ENCODE measurements at regions not wholly inside any gene's neighbourhood (a gene's known extent, or its start where the extent isn't known, plus 50 kb on each side); places are given as distances from the start of the nearest gene placed in this dataset.

DNA sequence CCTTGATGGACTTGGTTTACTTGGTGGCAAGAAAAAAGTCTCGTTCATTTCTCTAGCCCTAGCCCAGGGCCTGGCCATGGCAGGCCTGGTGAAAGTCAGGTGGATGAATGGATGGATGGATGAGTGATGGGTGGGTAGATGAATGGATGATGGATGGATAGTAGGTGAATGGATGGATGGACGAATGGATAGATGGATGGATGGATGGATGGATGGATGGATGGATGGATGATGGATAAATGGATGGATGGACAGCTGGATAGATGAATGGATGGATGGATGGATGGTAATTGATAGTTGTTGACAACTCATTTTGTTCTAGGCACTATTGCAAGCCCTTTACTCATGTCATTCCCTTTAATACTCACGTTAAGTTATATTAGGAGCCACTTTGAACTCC, 86.1 kb upstream of the ANO1 start:
- no peak overlapping the region for H3K4me2 ChIP-seq (ENCODE audit: insufficient read depth in 1 of 2, low read depth in 2 of 2, low read length in 2 of 2)
- no peak overlapping the region for H3K27ac ChIP-seq (ENCODE audit: low read depth, low read length)
- H2AK5ac ChIP-seq (ENCODE audit: low read depth, low read length), result no peak overlapping the region
- no peak for DNase-seq (ENCODE audit: low read depth in 1 of 2, low spot score in 2 of 2)
- peaks cover 0 to 2% of the 10 kb centered on the region in 2 experiments for H4K20me1 ChIP-seq (replicated peaks in 1 of 2; ENCODE audit: control insufficient read depth in 1 of 2, insufficient read depth in 2 of 2, low read length in 2 of 2)
- H2BK20ac ChIP-seq (ENCODE audit: low read length), result no peak overlapping the region
- H4K8ac ChIP-seq (ENCODE audit: extremely low read depth, insufficient read depth, low read length), result no peak overlapping the region
- no peak overlapping the region for H2BK5ac ChIP-seq (ENCODE audit: low read depth, low read length)
- H4K91ac ChIP-seq (replicated peaks; ENCODE audit: insufficient read length, low read length), result no peak overlapping the region
- H3K18ac ChIP-seq (ENCODE audit: extremely low read depth, low read length), result no peak overlapping the region
- no peak overlapping the region for H3K9ac ChIP-seq (replicated peaks in 1 of 4; ENCODE audit: extremely low read depth in 1 of 4, low read depth in 3 of 4, low read length in 3 of 4)
- H3K27me3 ChIP-seq (replicated peaks in 1 of 4; ENCODE audit: control insufficient read depth in 3 of 4, extremely low read depth in 1 of 4, insufficient read depth in 3 of 4, low read length in 3 of 4), result peaks cover 0 to 22% (median 14%) of the 10 kb centered on the region in 4 experiments; a peak in 6 of 7 replicates
- H3K23ac ChIP-seq (ENCODE audit: insufficient read length), result no peak overlapping the region
- H3K4me1 ChIP-seq (replicated peaks in 1 of 4; ENCODE audit: control insufficient read depth in 3 of 4, insufficient read depth in 4 of 4, low read length in 3 of 4), result no peaks in the 10 kb centered on the region; a peak in 1 of 7 replicates
- no peaks in the 10 kb centered on the region for H3K9me3 ChIP-seq (ENCODE audit: insufficient read depth in 2 of 2, low read depth in 1 of 2, low read length in 1 of 2)
- no peak overlapping the region for H3K4me3 ChIP-seq (ENCODE audit: extremely low read depth in 1 of 4, insufficient read depth in 2 of 4, low read depth in 3 of 4, low read length in 4 of 4)
- H2BK12ac ChIP-seq (ENCODE audit: low read depth, low read length), result no peak overlapping the region
- WGBS, 2 experiments (ENCODE audit: extremely low coverage in 1 of 2, insufficient coverage in 1 of 2, insufficient read length in 1 of 2, insufficient replicate concordance in 2 of 2, low coverage in 1 of 2, low lambda C conversion rate in 2 of 2, missing lambda C conversion rate in 1 of 2), result 87 to 100% methylated on average over 1 to 3 of the region's 3 CpGs
- no peaks in the 10 kb centered on the region for H3K79me1 ChIP-seq (ENCODE audit: low read depth, low read length)
- CTCF ChIA-PET (ENCODE audit: partially characterized antibody), result interaction anchor here (0.5 to 1.2 kb wide), 4 partner anchors 32 to 184 kb away, joined by 3 read pairs; no protein-coding TSS in a partner anchor
- H3K23me2 ChIP-seq (ENCODE audit: low read depth, low read length), result peaks cover 3% of the 10 kb centered on the region; the same call in 1 of the 2 replicates
- H4K5ac ChIP-seq (ENCODE audit: insufficient read length, low read depth, low read length), result no peak overlapping the region
- no peak overlapping the region for H2AFZ ChIP-seq (ENCODE audit: low read length)
- no peak overlapping the region for H3K14ac ChIP-seq (ENCODE audit: insufficient read length)
- POLR2A ChIA-PET (ENCODE audit: partially characterized antibody), result no interaction called here
- H3K79me2 ChIP-seq (ENCODE audit: control insufficient read depth in 1 of 2, insufficient read depth in 2 of 2, low read length in 2 of 2), result no peaks in the 10 kb centered on the region
- no peak for FAIRE-seq
- H3K4ac ChIP-seq (replicated peaks; ENCODE audit: insufficient read length, low read depth, low read length), result no peak overlapping the region
- no peak overlapping the region for H2BK120ac ChIP-seq (replicated peaks; ENCODE audit: low read depth, low read length)
- H3K56ac ChIP-seq (replicated peaks; ENCODE audit: insufficient read length, low read depth, low read length), result peak overlapping the region; percentile 22
- H2BK15ac ChIP-seq (ENCODE audit: low read length), result no peak overlapping the region
- H3K36me3 ChIP-seq (ENCODE audit: control insufficient read depth in 2 of 4, insufficient read depth in 4 of 4, low read length in 3 of 4), result no peaks in the 10 kb centered on the region
- TF ChIP-seq, protein P1, sequence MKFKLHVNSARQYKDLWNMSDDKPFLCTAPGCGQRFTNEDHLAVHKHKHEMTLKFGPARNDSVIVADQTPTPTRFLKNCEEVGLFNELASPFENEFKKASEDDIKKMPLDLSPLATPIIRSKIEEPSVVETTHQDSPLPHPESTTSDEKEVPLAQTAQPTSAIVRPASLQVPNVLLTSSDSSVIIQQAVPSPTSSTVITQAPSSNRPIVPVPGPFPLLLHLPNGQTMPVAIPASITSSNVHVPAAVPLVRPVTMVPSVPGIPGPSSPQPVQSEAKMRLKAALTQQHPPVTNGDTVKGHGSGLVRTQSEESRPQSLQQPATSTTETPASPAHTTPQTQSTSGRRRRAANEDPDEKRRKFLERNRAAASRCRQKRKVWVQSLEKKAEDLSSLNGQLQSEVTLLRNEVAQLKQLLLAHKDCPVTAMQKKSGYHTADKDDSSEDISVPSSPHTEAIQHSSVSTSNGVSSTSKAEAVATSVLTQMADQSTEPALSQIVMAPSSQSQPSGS (IDR thresholded peaks at IDR 0.05; ENCODE audit: low read length), result no peak
- TF ChIP-seq MAFK (IDR thresholded peaks at IDR 0.05; ENCODE audit: low read depth, low read length) (no peak), RFX5 (IDR thresholded peaks at IDR 0.05; ENCODE audit: borderline replicate concordance, low read depth, low read length) (no peak), PHF8 (conservative IDR thresholded peaks at IDR 0.05; ENCODE audit: low read depth, low read length) (no peak)
